ENCODE measurements at regions not wholly inside any gene's neighbourhood (a gene's known extent, or its start where the extent isn't known, plus 50 kb on each side); places are given as distances from the start of the nearest gene placed in this dataset.

DNA sequence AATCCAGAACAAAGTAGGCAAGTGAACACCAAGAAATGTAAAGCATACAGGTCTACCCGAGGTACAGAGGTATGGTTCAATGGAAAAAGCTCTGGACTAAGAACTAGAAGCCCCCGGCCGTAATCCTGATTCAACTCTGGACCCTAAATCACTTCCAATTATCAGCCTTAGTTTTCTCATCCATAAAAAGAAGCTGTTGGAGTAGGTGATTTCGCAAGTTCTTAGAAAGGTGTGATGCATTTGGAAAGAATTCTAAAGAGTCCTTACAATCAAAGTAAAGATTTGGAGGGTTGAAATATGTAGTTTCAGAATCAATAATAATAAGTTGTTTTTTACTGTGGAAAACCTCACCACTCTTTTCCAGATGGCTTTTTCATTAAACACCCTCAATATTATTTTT lies 622.1 kb upstream of the ID2 start:
- TF ChIP-seq POLR2A (IDR thresholded peaks at IDR 0.05; ENCODE audit: extremely low read depth, insufficient read length): no peak
- TF ChIP-seq, protein P1, sequence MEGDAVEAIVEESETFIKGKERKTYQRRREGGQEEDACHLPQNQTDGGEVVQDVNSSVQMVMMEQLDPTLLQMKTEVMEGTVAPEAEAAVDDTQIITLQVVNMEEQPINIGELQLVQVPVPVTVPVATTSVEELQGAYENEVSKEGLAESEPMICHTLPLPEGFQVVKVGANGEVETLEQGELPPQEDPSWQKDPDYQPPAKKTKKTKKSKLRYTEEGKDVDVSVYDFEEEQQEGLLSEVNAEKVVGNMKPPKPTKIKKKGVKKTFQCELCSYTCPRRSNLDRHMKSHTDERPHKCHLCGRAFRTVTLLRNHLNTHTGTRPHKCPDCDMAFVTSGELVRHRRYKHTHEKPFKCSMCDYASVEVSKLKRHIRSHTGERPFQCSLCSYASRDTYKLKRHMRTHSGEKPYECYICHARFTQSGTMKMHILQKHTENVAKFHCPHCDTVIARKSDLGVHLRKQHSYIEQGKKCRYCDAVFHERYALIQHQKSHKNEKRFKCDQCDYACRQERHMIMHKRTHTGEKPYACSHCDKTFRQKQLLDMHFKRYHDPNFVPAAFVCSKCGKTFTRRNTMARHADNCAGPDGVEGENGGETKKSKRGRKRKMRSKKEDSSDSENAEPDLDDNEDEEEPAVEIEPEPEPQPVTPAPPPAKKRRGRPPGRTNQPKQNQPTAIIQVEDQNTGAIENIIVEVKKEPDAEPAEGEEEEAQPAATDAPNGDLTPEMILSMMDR (IDR thresholded peaks at IDR 0.05; ENCODE audit: low read depth, low read length): no peak

Data from NB4 (cell line).